NCI-H1417 (cell line): ENCODE measurements at regions not wholly inside any gene's neighbourhood (a gene's known extent, or its start where the extent isn't known, plus 50 kb on each side); places are given as distances from the start of the nearest gene placed in this dataset.
A peak's percentile ranks its signal among the peaks of the same experiment; 100 is the strongest.
"Not testable (repeated sequence)": the region's sequence is repeated elsewhere in the genome, so short reads cannot be mapped to it uniquely, and the experiment has no call there.

Experiments
- DNase-seq, 3 experiments: peaks; one replicate each; lab custom pipeline; 2025; lab: John Stamatoyannopoulos, UW

DNA sequence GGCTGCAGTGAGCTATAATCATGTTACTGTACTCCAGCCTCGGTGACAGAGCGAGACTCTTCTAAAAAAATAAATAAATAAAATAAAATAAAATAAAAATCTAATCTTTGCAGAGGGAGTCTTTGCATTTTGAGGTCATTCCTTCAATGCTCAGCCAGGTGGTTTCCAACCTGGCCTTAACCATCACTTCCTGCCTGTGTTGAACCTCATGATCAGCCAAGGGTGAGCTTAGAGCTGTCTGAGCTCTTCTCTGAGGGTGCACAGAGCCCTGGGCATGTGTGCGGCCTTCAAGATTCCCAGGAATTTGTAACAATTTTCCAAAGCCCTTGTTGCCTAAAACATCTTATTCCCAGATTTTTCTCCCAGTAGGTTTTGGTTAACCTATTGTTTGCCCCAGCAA is 94.3 kb downstream of the KCNJ12 start:
- DNase-seq, result not testable (repeated sequence)

DNA sequence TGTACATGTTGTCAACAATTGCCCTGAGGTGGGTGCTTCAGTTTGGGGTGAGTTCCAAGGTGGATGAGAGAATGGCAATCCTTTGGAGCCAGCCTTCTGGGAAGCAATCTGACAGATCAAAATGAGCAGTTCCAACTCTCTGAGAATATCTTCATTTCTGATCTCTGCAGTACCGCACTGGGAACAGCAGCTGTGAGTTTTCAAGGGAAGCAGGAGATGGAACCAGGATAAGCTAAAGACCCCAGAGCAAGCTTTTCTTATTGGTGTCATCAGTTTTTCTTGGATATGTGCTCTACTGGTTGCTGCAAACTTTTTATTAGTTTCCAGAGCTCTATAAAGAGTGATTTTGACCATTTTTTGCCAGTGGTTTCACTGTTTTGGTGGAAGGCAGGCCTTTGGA is 94.7 kb downstream of the KCNJ12 start:
- no peak for DNase-seq

DNA sequence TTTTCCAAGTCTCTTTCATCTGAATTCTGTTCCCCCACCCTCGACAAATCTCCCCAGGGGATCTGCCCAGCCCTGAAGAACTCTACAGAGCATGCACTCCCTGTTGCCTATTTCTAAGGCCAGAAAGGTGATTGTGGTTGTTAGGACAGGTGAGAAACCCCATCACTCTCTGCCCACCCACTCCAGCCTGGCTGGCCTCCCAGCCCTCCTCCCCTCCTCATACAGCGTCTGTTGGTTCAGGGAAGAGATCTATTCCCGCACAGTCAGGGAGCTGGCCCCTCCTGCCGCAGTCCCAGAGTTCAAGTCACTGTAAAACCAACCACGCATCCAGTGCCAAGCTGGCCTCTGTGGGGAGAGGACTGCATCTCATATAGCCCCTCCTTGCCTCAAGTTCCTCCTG is 98.7 kb downstream of the KCNJ12 start:
- no peak for DNase-seq

DNA sequence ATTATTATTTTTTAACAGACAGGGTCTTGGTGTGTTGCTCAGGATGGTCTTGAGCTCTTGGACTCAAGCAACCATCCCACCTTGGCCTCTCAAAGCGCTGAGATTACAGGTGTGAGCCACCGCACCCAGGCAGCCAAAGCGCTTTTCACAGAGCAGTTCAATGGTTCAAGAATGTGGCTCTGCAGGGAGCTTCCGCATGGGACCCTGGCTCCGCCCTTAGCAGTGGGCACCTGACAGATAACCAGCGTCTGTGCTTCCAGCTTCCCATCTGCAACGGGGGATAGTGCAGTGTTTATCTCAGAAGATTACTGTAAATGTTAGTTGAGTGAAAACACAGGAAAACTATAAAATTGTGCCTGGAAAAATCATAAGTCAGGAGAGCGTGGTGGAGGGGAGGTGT is 99.4 kb downstream of the KCNJ12 start:
- DNase-seq, result peak in 1 of 3 experiments; percentile 1

DNA sequence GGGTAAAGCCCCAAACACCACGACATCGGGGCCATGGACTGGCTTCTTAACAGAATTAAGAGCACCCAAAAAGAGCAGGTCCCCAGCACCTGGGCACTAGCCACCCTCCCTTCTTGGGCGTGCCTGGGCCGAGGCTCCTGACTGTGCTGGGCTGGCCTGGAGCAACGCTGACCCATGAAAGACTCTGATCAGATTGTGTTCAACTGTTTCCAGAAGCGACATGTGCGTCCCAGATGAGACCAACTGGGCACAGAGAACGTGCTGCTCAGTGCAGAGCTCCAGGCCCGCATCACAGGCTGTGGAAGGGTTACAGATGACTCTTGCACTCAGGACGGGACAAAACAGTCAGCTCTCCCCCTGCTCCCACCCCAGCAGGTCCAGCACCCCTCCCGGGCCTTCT is 100.7 kb downstream of the KCNJ12 start:
- no peak for DNase-seq

DNA sequence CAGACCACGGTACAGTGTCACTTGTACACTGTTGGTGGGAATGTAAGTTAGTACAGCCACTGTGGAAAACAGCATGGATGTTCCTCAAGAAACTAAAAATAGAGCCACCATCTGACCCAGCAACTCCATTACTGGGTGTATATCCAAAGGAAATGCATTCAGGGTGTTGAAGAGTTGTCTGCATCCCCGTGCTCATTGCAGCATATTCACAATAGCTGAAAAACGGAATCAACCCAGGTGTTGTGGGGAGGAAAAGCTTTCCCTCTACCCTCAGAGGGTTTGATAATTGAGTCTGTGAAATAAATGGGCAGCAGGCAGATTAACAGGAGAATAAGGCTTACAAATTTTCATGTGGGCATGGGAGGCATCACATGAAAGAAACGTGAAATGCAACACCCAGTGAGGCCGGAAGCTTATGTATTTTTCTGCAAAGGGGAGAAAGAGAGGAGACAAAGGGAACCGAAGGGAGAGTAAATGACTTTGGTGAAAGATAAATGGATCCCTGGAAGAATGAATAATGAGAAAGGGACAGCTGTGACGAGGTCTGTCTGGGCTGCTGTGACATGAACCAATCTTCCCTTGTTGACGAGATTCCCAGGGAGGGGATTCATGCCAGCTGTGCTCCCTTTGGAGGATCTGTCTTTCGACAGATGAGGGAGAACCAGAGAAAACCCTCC is 106.2 kb downstream of the KCNJ12 start:
- peak in 1 of 3 experiments; percentile 1 for DNase-seq

DNA sequence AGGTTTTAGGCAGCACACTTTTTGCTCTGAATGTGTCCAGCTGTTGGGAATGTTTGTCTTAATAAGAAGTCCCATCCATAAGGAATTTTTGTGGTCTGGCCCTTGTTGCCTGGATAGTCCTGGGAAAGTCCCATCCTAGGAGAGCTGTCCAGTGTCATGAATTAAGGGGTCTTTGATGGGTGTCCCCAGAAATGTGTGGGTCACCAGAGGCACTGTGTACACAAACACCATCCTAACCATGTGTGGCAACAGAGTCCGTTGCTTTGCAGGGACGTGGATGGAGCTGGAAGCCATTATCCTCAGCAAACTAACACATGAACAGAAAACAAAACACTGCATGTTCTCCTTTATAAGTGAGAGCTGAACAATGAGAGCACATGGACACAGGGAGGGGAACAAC is 111.9 kb downstream of the KCNJ12 start:
- DNase-seq, result not testable (repeated sequence)

DNA sequence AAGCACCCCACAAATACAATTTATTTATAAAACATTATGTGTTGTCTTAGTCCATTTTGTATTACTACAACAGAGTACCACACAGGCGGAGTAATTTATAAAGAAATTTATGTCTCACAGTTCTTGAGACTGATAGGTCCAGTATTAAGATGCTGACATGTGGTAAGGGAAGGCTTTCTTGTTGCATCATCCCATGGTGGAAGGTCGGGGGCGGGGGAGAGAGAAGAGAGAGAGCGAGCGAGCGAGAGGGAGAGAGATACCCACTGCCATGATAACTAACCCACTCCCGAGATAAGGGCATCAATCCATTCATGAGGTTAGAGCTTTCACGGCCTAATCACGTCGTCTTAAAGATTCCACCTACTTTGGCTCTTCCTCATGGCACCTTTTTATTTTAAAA is 117.8 kb downstream of the KCNJ12 start:
- DNase-seq, result no peak

DNA sequence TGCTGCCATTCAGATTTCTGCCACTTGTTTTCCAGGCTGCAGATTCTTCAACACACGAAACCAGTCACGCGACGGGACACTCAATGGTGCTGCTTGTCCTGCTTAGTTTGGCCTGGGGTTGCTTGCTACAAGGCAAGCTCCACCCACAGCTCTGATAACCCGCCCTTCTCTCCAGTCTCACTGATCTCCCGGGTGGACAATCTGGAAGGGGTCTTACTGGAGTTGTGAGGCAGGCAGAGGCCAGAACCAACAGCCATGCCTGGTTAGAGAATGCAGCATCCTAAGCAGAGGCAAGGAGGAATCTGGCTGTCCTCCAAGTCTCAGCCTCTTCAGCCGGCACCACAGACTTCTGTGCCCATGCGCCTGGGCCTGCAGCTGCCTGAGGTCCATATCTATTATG is 119.1 kb downstream of the KCNJ12 start:
- peak in 1 of 3 experiments; percentile 22 for DNase-seq

DNA sequence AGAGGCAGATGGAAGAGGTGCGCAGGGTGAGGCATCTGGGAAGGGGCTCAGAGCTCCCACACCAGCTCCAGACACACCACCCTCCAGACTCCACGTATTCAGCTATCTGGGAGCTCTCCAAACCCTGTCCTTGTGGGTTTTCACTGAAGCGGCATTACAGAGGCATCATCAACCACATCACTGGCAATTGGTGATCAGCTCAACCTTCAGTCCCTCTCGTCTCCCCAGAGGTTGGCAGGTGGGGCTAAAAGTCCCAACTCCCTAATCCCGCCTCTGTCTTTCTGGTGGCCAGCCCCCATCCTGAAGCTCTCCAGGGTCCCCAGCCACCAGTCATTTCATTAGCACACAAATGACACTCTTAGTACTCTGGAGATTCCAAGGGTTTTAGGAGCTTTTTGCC is 123.9 kb downstream of the KCNJ12 start:
- no peak for DNase-seq

DNA sequence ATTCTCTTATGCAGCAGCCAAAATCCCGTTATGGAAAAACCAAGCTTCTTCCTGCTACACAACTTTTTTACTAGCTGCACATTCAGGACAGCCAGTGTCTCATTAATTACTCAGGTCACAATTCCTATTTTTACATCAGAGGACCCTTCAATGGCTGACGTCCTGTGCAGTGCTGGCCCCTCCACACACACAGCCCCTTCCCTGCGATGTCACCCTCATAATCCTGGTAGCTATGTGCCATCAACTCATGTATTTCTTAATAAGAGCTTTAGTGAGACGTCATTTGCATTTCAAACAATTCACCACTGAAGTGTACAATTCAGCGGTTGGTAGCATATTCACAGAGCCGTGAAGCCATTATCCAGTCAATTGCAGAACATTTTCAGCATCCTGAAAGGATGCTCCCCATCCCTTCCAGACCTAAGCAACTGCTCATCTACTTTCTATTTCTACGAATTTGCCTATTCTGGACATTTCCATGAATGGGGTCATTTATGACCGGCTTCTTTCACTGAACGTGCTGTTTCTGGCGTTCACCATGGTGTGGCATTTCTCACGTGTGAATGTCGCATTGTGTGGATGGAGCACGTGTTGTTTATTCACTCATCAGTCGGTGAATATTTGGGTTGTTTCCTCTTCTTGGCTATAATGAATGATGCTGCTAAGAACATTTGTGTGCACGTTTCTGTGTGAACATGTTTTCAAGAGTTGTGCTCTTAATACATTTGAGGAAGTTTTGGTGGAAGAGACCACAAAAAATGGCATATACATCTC is 126.0 kb downstream of the KCNJ12 start:
- DNase-seq, result not testable (repeated sequence)

DNA sequence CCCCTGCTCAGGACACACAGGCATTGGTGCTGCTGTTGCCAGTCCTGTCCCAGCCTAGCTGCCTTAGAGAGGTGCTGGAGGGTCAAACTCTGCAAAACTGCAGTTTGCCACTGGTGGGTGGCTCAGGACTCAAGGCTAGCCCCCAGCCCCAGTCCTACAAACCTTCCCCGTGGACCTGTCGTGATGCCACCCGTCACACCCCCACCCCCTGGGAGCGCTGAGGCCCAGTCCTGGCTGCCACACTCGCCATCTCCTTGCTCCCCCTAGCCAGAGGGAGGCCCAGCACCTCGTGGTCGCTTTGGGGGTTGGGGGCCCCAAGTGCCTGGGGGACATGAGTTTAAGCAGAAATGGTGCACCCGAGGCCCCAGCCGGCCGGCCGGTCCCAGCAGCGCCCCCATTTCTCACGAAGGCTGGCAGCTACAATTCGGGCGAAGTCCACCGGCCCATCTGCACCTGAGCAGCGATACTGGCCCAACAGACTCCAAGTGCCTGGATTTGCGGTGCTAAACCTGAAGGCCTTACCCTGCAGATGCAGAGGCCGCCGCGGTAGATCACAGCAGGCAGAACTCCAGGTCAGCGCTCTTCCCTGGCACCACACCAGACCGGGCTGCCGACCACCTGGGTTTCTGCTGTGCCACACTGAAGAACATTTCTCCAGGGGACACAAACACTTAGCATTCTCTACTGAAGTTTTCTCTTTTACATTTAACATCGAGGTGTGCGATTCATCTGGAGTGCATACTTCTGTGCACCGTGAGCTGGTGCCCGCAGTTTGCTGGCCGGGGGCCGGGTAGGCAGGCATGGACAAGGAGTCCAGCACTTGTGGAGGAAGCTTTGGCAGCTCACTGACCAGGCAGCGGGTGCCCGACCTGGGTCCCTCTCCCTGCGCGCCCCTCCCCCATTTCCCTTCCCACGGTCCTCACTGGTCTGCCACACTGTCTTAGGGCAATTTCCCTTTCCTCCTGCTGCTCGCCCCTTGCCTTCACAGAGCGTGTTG is 130.0 kb downstream of the KCNJ12 start:
- no peak for DNase-seq

DNA sequence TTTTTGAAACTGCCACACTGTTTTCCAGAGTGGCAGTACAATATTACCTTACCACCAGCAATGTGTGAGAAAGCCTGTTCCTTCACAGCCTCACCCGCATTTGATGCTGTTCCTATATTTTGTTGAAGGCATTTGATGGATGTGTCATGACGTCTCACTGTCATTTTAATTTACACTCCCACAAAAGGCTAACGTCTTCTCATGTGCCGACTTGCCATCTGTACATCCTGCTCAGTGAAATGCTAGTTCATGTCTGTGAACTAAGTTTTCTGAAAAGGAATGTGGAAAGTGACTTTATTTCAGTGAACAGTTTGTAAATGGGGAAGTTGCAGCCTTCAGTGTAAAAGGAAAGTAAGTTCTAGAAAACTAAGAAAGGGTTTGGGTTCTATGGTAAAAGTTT is 131.6 kb downstream of the KCNJ12 start:
- not testable (repeated sequence) for DNase-seq

DNA sequence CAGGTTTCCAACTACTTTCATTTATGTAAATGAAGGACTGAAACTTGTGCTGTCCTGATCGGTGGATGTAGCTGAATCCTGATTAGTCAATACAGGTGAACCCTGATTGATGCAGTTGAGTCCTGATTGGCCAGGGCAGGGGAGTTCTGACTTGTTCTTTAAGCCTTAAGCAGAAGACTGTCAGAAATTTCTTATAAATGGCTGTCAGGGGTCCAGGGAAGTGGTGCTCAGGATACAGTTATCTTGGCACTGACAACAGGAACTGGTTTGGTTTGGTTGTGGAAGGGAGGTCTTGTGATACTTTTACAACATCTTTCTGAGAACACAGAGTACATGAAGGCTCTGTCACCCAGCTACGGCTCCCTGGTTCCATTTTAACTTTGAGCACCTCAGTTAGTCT is 132.1 kb downstream of the KCNJ12 start:
- no peak for DNase-seq

DNA sequence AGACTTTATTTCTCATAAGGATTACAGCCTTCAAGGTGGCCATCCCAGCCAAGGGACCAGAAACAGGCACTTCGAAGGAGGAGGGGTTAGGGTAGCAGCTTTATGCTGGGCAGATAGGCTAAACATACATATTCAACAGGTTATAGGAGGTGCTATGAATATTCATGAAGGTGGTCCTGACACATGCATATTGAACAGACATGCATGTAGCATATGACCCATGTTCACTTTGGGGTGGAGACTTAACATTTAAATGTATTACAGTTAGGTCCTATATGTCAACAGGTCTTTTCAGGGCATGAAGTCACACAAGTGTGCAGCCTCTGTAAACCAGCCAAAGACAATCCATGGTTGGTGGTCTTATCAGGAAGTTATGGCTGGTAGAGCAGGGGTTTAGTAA is 133.2 kb downstream of the KCNJ12 start:
- DNase-seq, result not testable (repeated sequence)

DNA sequence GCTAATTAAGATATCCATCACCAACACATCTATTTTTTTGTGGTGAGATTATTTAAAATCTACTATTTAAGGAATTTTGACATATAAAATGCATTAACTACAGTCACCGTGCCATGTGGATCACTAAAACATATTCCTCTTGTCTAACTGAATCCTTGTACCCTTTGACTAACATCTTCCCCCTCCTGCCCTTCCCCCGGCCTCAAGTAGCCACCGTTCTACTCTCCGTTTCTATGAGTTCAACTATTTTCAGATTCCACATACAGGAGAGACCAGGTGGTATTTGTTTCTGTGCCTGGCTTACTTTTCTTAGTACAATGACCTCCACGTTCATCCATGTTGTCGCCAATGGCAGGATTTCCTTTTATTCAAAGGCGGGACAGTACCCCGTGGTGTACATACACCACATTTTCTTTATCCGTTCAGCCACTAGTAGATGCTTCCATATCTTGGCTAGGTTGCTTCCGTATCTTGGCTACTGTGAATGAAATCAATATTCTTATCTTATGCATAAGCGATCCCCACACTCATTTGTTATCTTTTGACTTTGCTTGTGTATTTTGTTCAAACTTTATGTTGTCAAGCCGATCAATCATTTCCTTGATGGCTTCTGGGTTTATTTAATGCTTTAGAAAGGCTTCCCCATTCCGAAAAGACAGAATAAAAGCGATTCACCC is 134.7 kb downstream of the KCNJ12 start:
- DNase-seq, result peak in 2 of 3 experiments; percentile 16 to 33

DNA sequence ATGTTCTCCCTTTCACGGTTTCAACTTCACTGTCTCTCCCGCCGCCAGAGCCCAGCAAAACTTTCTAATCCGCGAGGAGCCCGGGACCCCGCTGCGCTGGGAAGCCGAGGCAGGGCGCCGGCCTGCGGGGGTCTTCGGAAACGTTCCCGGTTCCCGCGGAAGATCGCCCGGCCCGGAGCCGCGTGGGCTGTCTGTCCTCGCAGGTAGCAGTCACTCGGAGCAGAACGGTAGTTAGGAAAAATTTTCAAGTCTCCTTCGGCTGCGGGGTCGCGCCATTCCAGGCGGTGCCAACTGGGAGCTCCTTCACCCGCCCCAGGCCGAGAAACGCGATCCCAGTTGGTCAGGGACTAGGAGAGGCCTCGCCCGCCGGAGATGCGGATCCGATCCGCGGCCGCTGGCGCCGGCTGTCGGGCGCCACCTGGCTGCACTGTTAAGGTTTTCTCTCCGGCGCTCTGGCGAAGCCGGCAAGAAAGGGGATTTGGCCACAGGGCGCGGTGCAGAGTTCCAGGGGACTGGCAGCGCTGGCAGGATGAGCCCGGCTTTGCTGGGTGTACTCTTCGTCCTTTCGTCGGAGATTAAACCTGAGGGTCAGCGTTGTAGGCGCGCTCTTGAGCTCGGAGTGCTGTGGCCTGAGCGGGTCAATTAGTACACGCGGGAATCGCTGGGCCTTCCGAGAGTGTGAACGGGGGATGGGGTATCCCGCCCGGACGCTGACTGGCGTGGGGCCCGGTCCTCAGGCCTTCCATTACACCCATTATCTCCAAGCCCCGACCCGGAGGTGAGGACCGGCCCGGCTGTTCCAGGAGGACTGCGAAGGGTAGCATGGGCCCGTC is 135.4 kb downstream of the KCNJ12 start:
- DNase-seq, result peak; percentile 27 to 78 (median 64)

DNA sequence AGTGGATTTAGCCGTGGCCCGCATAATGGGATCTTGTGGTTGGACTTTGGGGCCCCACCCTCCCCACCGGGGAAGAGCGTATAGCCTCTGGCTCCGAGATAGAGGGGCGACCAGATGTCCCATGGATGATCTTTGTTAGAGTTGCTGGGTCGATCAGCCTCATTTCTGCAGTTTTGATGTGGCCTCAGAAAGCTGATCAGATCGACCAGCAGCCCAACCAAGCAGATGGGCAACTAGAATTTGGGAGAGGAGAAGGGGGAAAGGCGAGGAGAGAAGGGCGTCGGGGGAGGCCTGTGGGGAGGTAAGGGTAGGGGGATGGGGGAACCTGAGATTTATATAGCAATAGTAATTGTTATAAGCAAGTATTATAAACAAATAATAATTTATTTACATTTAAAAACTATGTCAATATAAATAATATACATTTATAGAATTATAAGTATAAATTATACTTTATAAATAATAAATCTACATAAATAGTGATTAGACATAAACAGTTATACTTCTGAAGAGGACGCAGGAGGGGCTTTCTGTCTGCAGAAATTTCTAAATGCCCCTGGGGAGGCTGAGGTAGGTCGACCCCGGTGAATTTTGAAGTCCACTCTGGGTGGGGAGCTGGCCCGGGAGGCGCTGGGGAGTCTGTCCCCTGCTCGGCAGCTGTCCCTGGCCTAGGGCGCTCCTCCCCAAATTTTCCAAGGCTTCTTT is 136.3 kb downstream of the KCNJ12 start:
- no peak for DNase-seq

DNA sequence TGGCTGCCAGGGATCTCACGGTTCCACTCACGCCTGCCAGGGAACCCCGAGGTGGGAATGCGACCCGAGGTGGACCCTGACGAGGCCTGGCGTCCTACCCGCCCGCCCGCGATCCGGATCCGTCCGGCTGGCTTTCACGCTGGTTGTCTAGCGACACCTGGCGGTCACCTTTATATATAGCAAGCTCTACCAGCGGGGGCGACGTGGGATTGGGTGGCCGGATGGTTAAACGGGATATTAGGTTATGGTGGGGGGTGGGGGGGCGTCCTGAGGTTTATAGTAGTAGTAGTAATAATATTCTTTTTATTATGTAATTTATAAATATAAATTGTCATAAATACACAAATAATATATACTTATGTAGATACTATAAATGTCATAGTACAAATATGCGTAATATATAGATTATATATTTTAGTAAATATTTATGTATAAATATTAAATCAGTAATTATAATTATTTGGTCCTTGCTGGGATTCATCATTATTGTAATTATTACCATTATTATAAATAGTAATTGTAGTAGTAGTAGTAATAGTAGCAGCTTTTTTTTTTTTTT is 136.9 kb downstream of the KCNJ12 start:
- DNase-seq, result peak; percentile 38 to 72 (median 47)

DNA sequence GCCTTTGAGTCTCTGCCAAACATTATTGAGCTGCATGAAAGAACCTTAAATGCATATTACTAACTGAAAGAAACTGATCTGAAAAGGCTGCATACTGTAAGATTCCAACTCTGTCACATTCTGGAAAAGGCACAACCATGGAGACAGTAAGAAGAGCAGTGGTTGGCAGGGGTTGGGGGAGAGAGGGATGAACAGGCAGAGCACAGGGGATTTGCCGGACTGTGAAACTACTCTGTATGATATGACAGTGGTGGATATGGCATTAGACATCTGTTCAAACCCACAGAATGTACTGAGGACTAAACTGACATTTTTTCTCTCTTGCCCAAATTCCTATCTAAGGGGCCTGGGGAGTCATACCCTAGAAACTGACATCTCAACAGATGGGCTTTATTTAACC is 138.4 kb downstream of the KCNJ12 start:
- DNase-seq, result not testable (repeated sequence)
